ENCODE measurements at regions not wholly inside any gene's neighbourhood (a gene's known extent, or its start where the extent isn't known, plus 50 kb on each side); places are given as distances from the start of the nearest gene placed in this dataset.

- TF ChIP-seq CTCF (IDR thresholded peaks at IDR 0.05; ENCODE audit: control extremely low read depth in 1 of 3, insufficient read depth in 1 of 3, low read depth in 1 of 3, low read length in 3 of 3) (no peak), PHF8 (conservative IDR thresholded peaks at IDR 0.05; ENCODE audit: low read depth, low read length) (no peak), POLR2A (IDR thresholded peaks at IDR 0.05; ENCODE audit: control extremely low read depth in 1 of 2, low read depth in 2 of 2, low read length in 2 of 2) (no peak), KDM5A (IDR thresholded peaks at IDR 0.05; ENCODE audit: low read length) (no peak), ATF3 (IDR thresholded peaks at IDR 0.05; ENCODE audit: insufficient read depth, low read depth, low read length) (no peak), CBX8 (IDR thresholded peaks at IDR 0.05; ENCODE audit: borderline replicate concordance, low read depth, low read length) (no peak), ATF2 (IDR thresholded peaks at IDR 0.05; ENCODE audit: low read length) (no peak), YY1 (IDR thresholded peaks at IDR 0.05; ENCODE audit: low read depth, low read length) (no peak)
These were observed 842.3 kb downstream of the BCL11A start for GRCh38 chr2:59711121-59711520.
